GM12891 (cell line): ENCODE measurements at regions not wholly inside any gene's neighbourhood (a gene's known extent, or its start where the extent isn't known, plus 50 kb on each side); places are given as distances from the start of the nearest gene placed in this dataset.
"Not testable (repeated sequence)": the region's sequence is repeated elsewhere in the genome, so short reads cannot be mapped to it uniquely, and the experiment has no call there.

Experiments
- DNase-seq: peaks from one replicate; pipeline ENCODE4 v3.0.0; 2011; ENCODE audit warnings: low spot score; ENCODE audit not compliant: insufficient read length
- FAIRE-seq: peaks from 2 replicates; lab custom pipeline; 2011; peaks lifted over from hg19 to GRCh38; lab: Jason Lieb, UNC
- PAX5 ChIP-seq: IDR thresholded peaks from 2 replicates; pipeline ENCODE4 v1.6.1; 2011; ENCODE audit warnings: low read length, moderate library complexity, mild to moderate bottlenecking; ENCODE audit not compliant: insufficient read depth, severe bottlenecking
- POLR2A ChIP-seq: IDR thresholded peaks from 2 replicates; pipeline ENCODE4 v1.6.1; 2011; ENCODE audit warnings: low read depth, low read length, control low read depth
- POLR2AphosphoS5 ChIP-seq: IDR thresholded peaks from 2 replicates; pipeline ENCODE4 v1.6.1; 2011; ENCODE audit warnings: low read depth, low read length, control low read depth
- POU2F2 ChIP-seq: IDR thresholded peaks from 2 replicates; pipeline ENCODE4 v1.6.1; 2011; ENCODE audit warnings: low read depth, mild to moderate bottlenecking, control low read depth, low read length, moderate library complexity
- SPI1 ChIP-seq: IDR thresholded peaks from 2 replicates; pipeline ENCODE4 v1.6.1; 2011; ENCODE audit warnings: low read depth, low read length, control low read depth
- TAF1 ChIP-seq: IDR thresholded peaks from 2 replicates; pipeline ENCODE4 v1.6.1; 2011; ENCODE audit warnings: low read depth, low read length, control low read depth

- no peak for TF ChIP-seq TAF1
- FAIRE-seq (no peak), DNase-seq (no peak)
Measured at GRCh38 chrX:138858438-138858837, 146.9 kb upstream of the FGF13 start.

- no peak for DNase-seq
- FAIRE-seq, result no peak
- TF ChIP-seq POLR2AphosphoS5, result no peak
Measured at GRCh38 chrX:138856881-138857604, 145.5 kb upstream of the FGF13 start.

- DNase-seq, result no peak
- TF ChIP-seq TAF1 (no peak), POU2F2 (no peak), POLR2A (no peak), POLR2AphosphoS5 (no peak), PAX5 (no peak), SPI1 (no peak)
- no peak for FAIRE-seq
Measured at GRCh38 chrX:138853936-138854335, 142.4 kb upstream of the FGF13 start.

DNA sequence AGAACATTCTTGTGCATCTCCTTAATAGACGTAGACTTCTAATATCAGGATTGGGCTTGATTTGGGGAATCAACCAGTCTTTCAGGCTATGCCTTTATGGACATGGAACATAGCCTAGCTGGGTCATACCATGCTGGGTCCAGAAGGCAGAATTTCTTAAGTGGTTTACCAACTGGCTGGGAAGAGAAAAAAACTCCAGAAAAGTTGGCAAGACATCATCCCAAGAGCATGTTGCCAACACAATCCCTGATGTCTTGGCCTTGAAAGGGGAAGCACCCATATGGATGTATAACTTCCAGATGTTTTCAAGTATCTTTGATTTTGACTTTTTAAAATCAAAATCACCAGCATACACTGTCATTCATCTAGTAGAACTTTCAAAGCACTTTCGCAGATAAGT is 138.0 kb upstream of the FGF13 start:
- TF ChIP-seq SPI1, result no peak
- no peak for TF ChIP-seq TAF1
- no peak for TF ChIP-seq POU2F2
- TF ChIP-seq PAX5, result no peak
- no peak for TF ChIP-seq POLR2AphosphoS5
- TF ChIP-seq POLR2A, result no peak
- FAIRE-seq, result no peak

GRCh38 chrX:138847930-138848329 is 136.4 kb upstream of the FGF13 start:
- TF ChIP-seq POLR2A, result no peak
- TF ChIP-seq POLR2AphosphoS5, result no peak
- TF ChIP-seq SPI1, result no peak
- no peak for TF ChIP-seq POU2F2
- TF ChIP-seq TAF1, result no peak
- no peak for TF ChIP-seq PAX5
- DNase-seq, result no peak
- no peak for FAIRE-seq

More for the DNA sequence above, 138.0 kb upstream of the FGF13 start:
- no peak for DNase-seq

DNA sequence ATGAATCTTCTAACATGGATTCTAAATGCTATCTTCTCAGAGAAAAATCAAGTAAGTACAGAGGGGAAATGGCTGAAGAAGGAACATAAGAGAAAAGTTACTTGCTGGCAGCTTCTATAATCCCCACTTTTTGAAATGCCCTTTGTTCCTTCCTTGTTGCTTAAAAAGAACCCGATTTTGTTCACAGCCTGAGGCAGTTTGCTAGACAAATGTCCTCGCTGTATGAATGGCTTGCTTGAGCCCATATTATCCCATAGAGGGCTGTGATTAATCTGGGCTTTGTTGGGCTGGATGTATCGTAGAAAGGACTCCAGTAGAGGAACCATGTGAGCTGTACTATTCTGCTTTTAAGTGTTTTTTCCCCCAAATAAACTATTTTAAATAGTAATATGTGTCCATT is 134.3 kb upstream of the FGF13 start:
- DNase-seq (no peak), FAIRE-seq (no peak)
- no peak for TF ChIP-seq POLR2A
- TF ChIP-seq POLR2AphosphoS5, result no peak
- TF ChIP-seq TAF1, result no peak
- TF ChIP-seq SPI1, result no peak
- TF ChIP-seq PAX5, result no peak
- TF ChIP-seq POU2F2, result no peak

DNA sequence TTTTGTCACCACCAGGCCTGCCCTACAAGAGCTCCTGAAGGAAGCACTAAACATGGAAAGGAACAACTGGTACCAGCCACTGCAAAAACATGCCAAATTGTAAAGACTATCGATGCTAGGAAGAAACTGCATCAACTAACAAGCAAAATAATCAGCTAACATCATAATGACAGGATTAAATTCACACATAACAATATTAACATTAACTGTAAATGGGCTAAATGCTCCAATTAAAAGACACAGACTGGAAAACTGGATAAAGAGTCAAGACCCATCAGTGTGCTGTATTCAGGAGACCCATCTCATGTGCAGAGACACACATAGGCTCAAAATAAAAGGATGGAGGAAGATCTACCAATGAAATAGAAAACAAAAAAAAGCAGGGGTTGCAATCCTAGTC is 95.9 kb upstream of the FGF13 start:
- not testable (repeated sequence) for DNase-seq, FAIRE-seq

- FAIRE-seq, result no peak
- TF ChIP-seq POU2F2 (no peak), TAF1 (no peak), SPI1 (no peak), POLR2A (no peak), POLR2AphosphoS5 (no peak), PAX5 (no peak)
Measured at GRCh38 chrX:138794246-138794645, 82.7 kb upstream of the FGF13 start.

GRCh38 chrX:138791551-138791950 is 80.0 kb upstream of the FGF13 start:
- TF ChIP-seq POU2F2 (no peak), POLR2A (no peak), POLR2AphosphoS5 (no peak), SPI1 (no peak), PAX5 (no peak), TAF1 (no peak)
- FAIRE-seq, result no peak
- DNase-seq, result no peak

More at GRCh38 chrX:138794246-138794645, 82.7 kb upstream of the FGF13 start:
- no peak for DNase-seq

- no peak for FAIRE-seq
- TF ChIP-seq POU2F2 (no peak), TAF1 (no peak), POLR2AphosphoS5 (no peak), PAX5 (no peak), SPI1 (no peak), POLR2A (no peak)
- no peak for DNase-seq
Measured at GRCh38 chrX:138788771-138789170, 77.3 kb upstream of the FGF13 start.

DNA sequence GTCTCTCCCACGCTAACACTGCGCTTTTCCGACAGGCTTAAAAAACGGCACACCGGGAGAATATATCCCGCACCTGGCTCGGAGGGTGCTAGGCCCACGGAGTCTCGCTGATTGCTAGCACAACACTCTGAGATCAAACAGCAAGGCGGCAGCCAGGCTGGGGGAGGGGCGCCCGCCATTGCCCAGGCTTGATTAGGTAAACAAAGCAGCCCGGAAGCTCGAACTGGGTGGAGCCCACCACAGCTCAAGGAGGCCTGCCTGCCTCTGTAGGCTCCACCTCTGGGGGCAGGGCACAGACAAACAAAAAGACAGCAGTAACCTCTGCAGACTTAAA is 67.0 kb upstream of the FGF13 start:
- not testable (repeated sequence) for DNase-seq, FAIRE-seq

DNA sequence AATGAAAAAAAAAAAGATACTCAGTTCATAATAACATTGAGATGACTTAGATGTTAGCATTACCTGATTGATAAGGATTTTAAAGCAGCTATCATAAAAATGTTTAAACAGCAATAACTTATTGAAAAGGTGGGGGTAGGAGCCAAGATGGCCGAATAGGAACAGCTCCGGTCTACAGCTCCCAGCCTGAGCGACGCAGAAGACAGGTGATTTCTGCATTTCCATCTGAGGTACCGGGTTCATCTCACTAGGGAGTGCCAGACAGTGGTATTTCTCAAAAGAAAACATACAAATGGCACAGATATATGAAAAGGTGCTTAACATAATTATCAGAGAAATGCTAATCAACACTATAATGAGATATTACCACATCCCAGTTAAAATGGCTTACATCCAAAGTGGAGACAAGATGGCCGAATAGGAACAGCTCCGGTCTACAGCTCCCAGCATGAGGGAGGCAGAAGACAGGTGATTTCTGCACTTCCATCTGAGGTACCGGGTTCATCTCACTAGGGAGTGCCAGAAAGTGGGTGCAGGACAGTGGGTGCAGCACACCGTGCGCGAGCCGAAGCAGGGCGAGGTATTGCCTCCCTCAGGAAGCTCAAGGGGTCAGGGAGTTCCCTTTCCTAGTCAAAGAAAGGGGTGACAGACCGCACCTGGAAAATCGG is 66.5 kb upstream of the FGF13 start:
- not testable (repeated sequence) for FAIRE-seq, DNase-seq
